Trophoblast cell (in vitro differentiated cells and primary cell): ENCODE measurements at regions not wholly inside any gene's neighbourhood (a gene's known extent, or its start where the extent isn't known, plus 50 kb on each side); places are given as distances from the start of the nearest gene placed in this dataset.

Experiments
- DNase-seq, 2 donors: peaks; one replicate each; pipeline ENCODE4 v3.0.0-alpha.2; 2016
- H2AFZ ChIP-seq: 2 replicates; pipeline ENCODE4 v1.6.1; 2013; ENCODE audit warnings: low read length, moderate library complexity, mild to moderate bottlenecking; ENCODE audit not compliant: insufficient read depth, poor library complexity
- H2AK5ac ChIP-seq: 2 replicates; pipeline ENCODE4 v1.6.1; 2013; ENCODE audit warnings: mild to moderate bottlenecking, low read length
- H2BK120ac ChIP-seq: 2 replicates; pipeline ENCODE4 v1.6.1; 2013; ENCODE audit warnings: low read length, mild to moderate bottlenecking, moderate library complexity; ENCODE audit not compliant: insufficient read depth, poor library complexity
- H2BK12ac ChIP-seq: 2 replicates; pipeline ENCODE4 v1.6.1; 2013; ENCODE audit warnings: mild to moderate bottlenecking, low read length, moderate library complexity
- H2BK5ac ChIP-seq: 2 replicates; pipeline ENCODE4 v1.6.1; 2013; ENCODE audit warnings: low read length, low read depth, moderate library complexity, mild to moderate bottlenecking; ENCODE audit not compliant: poor library complexity
- H3K14ac ChIP-seq: 2 replicates; pipeline ENCODE4 v1.6.1; 2013; ENCODE audit warnings: mild to moderate bottlenecking, low read length
- H3K18ac ChIP-seq: 2 replicates; pipeline ENCODE4 v1.6.1; 2013; ENCODE audit warnings: mild to moderate bottlenecking, low read length
- H3K23ac ChIP-seq: 2 replicates; pipeline ENCODE4 v1.6.1; 2013; ENCODE audit warnings: low read length
- H3K27ac ChIP-seq: 2 replicates; pipeline ENCODE4 v1.5.1; 2013; ENCODE audit warnings: low read depth, mild to moderate bottlenecking, inconsistent platforms, low read length, moderate library complexity
- H3K27me3 ChIP-seq: 2 replicates; pipeline ENCODE4 v1.6.1; 2013; ENCODE audit warnings: inconsistent platforms, mild to moderate bottlenecking, low read length, moderate library complexity; ENCODE audit not compliant: insufficient read depth
- H3K36me3 ChIP-seq, 2 experiments: 1 replicate in 1 of 2; 2 replicates in 1 of 2; pipeline ENCODE4 v1.6.1; 2013; ENCODE audit warnings: low read length in 2 of 2, mild to moderate bottlenecking in 2 of 2, moderate library complexity in 1 of 2; ENCODE audit not compliant: insufficient read depth in 2 of 2, control insufficient read depth in 1 of 2
- H3K4ac ChIP-seq: 2 replicates; pipeline ENCODE4 v1.6.1; 2013; ENCODE audit warnings: low read depth, mild to moderate bottlenecking, low read length, moderate library complexity
- H3K4me1 ChIP-seq, 2 experiments: 1 replicate in 1 of 2; 2 replicates in 1 of 2; pipeline ENCODE4 v1.6.1; 2013; ENCODE audit warnings: low read length in 2 of 2, mild to moderate bottlenecking in 2 of 2, moderate library complexity in 1 of 2; ENCODE audit not compliant: insufficient read depth in 2 of 2, control insufficient read depth in 1 of 2
- H3K4me2 ChIP-seq: 2 replicates; pipeline ENCODE4 v1.6.1; 2013; ENCODE audit warnings: inconsistent platforms, mild to moderate bottlenecking, low read length, moderate library complexity
- H3K4me3 ChIP-seq: 2 replicates; pipeline ENCODE4 v1.5.1; 2013; ENCODE audit warnings: mild to moderate bottlenecking, low read depth, low read length, inconsistent platforms
- H3K79me1 ChIP-seq: one replicate; pipeline ENCODE4 v1.6.1; 2013; ENCODE audit warnings: low read length
- H3K79me2 ChIP-seq: 2 replicates; pipeline ENCODE4 v1.6.1; 2013; ENCODE audit warnings: low read length, mild to moderate bottlenecking; ENCODE audit not compliant: control insufficient read depth, insufficient read depth, poor library complexity
- H3K9ac ChIP-seq: 2 replicates; pipeline ENCODE4 v1.6.1; 2013; ENCODE audit warnings: mild to moderate bottlenecking, low read length
- H3K9me3 ChIP-seq: 2 replicates; pipeline ENCODE4 v1.6.1; 2013; ENCODE audit warnings: low read depth, mild to moderate bottlenecking, control low read depth, inconsistent platforms, low read length; ENCODE audit not compliant: insufficient read depth
- H4K12ac ChIP-seq: 2 replicates; pipeline ENCODE4 v1.6.1; 2013; ENCODE audit warnings: low read depth, mild to moderate bottlenecking, low read length, moderate library complexity
- H4K8ac ChIP-seq: 2 replicates; pipeline ENCODE4 v1.6.1; 2013; ENCODE audit warnings: low read depth, mild to moderate bottlenecking, low read length, moderate library complexity
- H4K91ac ChIP-seq: one replicate; pipeline ENCODE4 v1.6.1; 2013; ENCODE audit warnings: low read depth, mild to moderate bottlenecking, low read length, moderate library complexity
- WGBS: extraction: QIAGEN DNeasy Blood & Tissue Kit; methylation state at CpG from one replicate; pipeline ENCODE4 v1.1.7; 2013; ENCODE audit warnings: missing lambda C conversion rate; ENCODE audit not compliant: insufficient read length, insufficient coverage; ENCODE audit errors: extremely low coverage; 5-methylcytosine and 5-hydroxymethylcytosine counted together

GRCh38 chr22:47645450-47645914 lies 883.0 kb downstream of the TBC1D22A start:
- Histone ChIP-seq H2AFZ (no peak overlapping the region), H3K14ac (no peak overlapping the region), H3K23ac (no peak overlapping the region), H2BK12ac (no peak overlapping the region), H4K12ac (no peak overlapping the region), H2BK120ac (no peak overlapping the region), H4K91ac (no peak overlapping the region), H3K4ac (no peak overlapping the region), H3K9ac (no peak overlapping the region), H3K9me3 (peaks cover 5% of the 10 kb centered on the region), H2AK5ac (no peak overlapping the region), H3K4me3 (no peak overlapping the region), H3K18ac (no peak overlapping the region), H3K27ac (no peak overlapping the region), H3K4me2 (no peak overlapping the region), H3K27me3 (no peaks in the 10 kb centered on the region), H3K79me2 (no peaks in the 10 kb centered on the region), H3K79me1 (no peaks in the 10 kb centered on the region), H2BK5ac (no peak overlapping the region), H3K4me1 (no peaks in the 10 kb centered on the region), H3K36me3 (no peaks in the 10 kb centered on the region), H4K8ac (no peak overlapping the region)
- no CpG with 5 or more reads among the region's 4 CpGs for WGBS
- DNase-seq, result no peak

GRCh38 chr22:47634347-47634746 lies 871.9 kb downstream of the TBC1D22A start:
- no peak overlapping the region for H3K4me3 ChIP-seq
- H3K4me2 ChIP-seq, result no peak overlapping the region
- H3K23ac ChIP-seq, result no peak overlapping the region
- H3K14ac ChIP-seq, result no peak overlapping the region
- DNase-seq, result no peak
- no peak overlapping the region for H2AFZ ChIP-seq
- H3K4ac ChIP-seq, result no peak overlapping the region
- no peaks in the 10 kb centered on the region for H3K27me3 ChIP-seq
- H3K9ac ChIP-seq, result no peak overlapping the region
- H3K18ac ChIP-seq, result no peak overlapping the region
- H4K12ac ChIP-seq, result no peak overlapping the region
- no peak overlapping the region for H4K8ac ChIP-seq
- no peak overlapping the region for H2AK5ac ChIP-seq
- no peaks in the 10 kb centered on the region for H3K36me3 ChIP-seq
- H2BK5ac ChIP-seq, result no peak overlapping the region
- H3K9me3 ChIP-seq, result peaks cover 7% of the 10 kb centered on the region
- H3K79me2 ChIP-seq, result no peaks in the 10 kb centered on the region
- no peak overlapping the region for H2BK120ac ChIP-seq
- no peak overlapping the region for H3K27ac ChIP-seq
- no peak overlapping the region for H2BK12ac ChIP-seq
- no CpG with 5 or more reads among the region's 7 CpGs for WGBS
- no peaks in the 10 kb centered on the region for H3K79me1 ChIP-seq
- H3K4me1 ChIP-seq, result no peaks in the 10 kb centered on the region
- no peak overlapping the region for H4K91ac ChIP-seq

DNA sequence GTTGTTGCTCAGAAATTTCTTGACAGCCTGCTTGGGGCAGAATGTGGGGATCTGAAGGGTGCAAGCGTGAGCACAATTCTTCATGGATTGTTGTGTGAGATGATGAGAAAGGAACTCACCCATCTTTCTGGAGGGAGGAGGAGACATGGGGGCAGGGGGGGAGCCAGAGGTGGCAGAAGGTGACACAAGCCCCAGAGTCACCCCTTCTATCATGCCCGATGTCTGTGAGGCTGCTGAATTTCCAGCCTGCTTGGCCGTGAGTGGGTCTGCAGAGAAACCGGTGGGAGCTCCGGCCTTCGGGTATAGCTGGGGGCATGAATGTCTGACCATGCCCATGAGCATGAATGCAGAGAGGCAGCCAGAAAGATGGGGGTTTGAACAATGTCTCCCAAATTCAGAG lies 870.7 kb downstream of the TBC1D22A start:
- Histone ChIP-seq H3K4me2 (no peak overlapping the region), H3K23ac (no peak overlapping the region), H3K27me3 (no peaks in the 10 kb centered on the region), H3K4ac (no peak overlapping the region), H3K9me3 (peaks cover 18% of the 10 kb centered on the region), H3K4me1 (no peaks in the 10 kb centered on the region), H2BK120ac (no peak overlapping the region), H2BK12ac (no peak overlapping the region), H2BK5ac (no peak overlapping the region), H2AFZ (no peak overlapping the region), H4K12ac (no peak overlapping the region), H3K27ac (no peak overlapping the region), H3K4me3 (no peak overlapping the region), H3K79me2 (no peaks in the 10 kb centered on the region), H3K79me1 (no peaks in the 10 kb centered on the region), H3K36me3 (no peaks in the 10 kb centered on the region), H4K91ac (no peak overlapping the region), H2AK5ac (no peak overlapping the region), H3K18ac (no peak overlapping the region), H3K14ac (no peak overlapping the region), H4K8ac (no peak overlapping the region), H3K9ac (no peak overlapping the region)
- DNase-seq, result no peak
- no CpG with 5 or more reads among the region's 6 CpGs for WGBS

DNA sequence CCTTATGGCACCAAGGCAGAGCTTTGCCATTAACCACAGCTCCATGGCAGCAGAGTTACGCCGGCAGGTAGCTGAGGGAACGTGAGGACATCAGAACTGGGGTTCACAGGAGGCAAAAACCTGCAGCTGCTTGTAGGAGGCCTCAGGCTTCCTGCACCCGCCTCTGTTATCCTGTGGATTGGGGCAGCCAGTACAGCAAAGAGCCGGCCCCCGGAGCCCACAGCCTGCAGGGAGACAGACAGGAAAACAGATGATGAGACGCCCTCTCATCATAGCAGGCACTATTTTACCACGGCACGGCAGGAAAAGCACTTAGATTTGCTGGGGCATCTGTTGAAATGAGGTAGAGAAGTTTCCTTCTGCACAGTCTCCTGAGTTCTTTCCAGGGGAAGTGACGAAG lies 870.3 kb downstream of the TBC1D22A start:
- H3K79me1 ChIP-seq, result no peaks in the 10 kb centered on the region
- no peaks in the 10 kb centered on the region for H3K27me3 ChIP-seq
- no peak overlapping the region for H3K23ac ChIP-seq
- H4K12ac ChIP-seq, result no peak overlapping the region
- H2BK120ac ChIP-seq, result no peak overlapping the region
- H3K79me2 ChIP-seq, result no peaks in the 10 kb centered on the region
- no peak overlapping the region for H3K14ac ChIP-seq
- no peak overlapping the region for H3K18ac ChIP-seq
- H3K4me1 ChIP-seq, result no peaks in the 10 kb centered on the region
- no peak overlapping the region for H3K4me2 ChIP-seq
- no peak overlapping the region for H2AFZ ChIP-seq
- no peak overlapping the region for H2BK5ac ChIP-seq
- DNase-seq, result no peak
- H2AK5ac ChIP-seq, result no peak overlapping the region
- H3K9me3 ChIP-seq, result peaks cover 21% of the 10 kb centered on the region
- WGBS, result no CpG with 5 or more reads among the region's 10 CpGs
- H3K4ac ChIP-seq, result no peak overlapping the region
- H3K4me3 ChIP-seq, result no peak overlapping the region
- no peak overlapping the region for H3K9ac ChIP-seq
- no peak overlapping the region for H4K8ac ChIP-seq
- no peak overlapping the region for H3K27ac ChIP-seq
- H2BK12ac ChIP-seq, result no peak overlapping the region
- H4K91ac ChIP-seq, result no peak overlapping the region
- H3K36me3 ChIP-seq, result no peaks in the 10 kb centered on the region
